Kidney epithelial cell (primary cell): ENCODE measurements at regions not wholly inside any gene's neighbourhood (a gene's known extent, or its start where the extent isn't known, plus 50 kb on each side); places are given as distances from the start of the nearest gene placed in this dataset.

ENCODE experiments used
- DNase-seq: peaks from one replicate; pipeline ENCODE4 v3.0.0-alpha.2; 2010; ENCODE audit warnings: low read depth
- H3K27me3 ChIP-seq: 2 replicates; pipeline ENCODE4 v1.6.0; 2011; ENCODE audit warnings: low read length; ENCODE audit not compliant: control insufficient read depth, insufficient read depth
- H3K36me3 ChIP-seq: 2 replicates; pipeline ENCODE4 v1.5.1; 2011; ENCODE audit warnings: low read length; ENCODE audit not compliant: control insufficient read depth, insufficient read depth
- H3K4me3 ChIP-seq: 2 replicates; pipeline ENCODE4 v1.5.1; 2011; ENCODE audit warnings: low read depth, mild to moderate bottlenecking, control low read depth, low read length
- TF ChIP-seq, protein P1 (sequence below): IDR thresholded peaks from 2 replicates; pipeline ENCODE4 v1.5.1; 2011; ENCODE audit warnings: mild to moderate bottlenecking, moderate library complexity, low read length, control low read depth, inconsistent platforms; ENCODE audit not compliant: insufficient read depth, poor library complexity, severe bottlenecking

- no peak for DNase-seq
- H3K36me3 ChIP-seq: no peaks in the 10 kb centered on the region
- TF ChIP-seq, protein P1, sequence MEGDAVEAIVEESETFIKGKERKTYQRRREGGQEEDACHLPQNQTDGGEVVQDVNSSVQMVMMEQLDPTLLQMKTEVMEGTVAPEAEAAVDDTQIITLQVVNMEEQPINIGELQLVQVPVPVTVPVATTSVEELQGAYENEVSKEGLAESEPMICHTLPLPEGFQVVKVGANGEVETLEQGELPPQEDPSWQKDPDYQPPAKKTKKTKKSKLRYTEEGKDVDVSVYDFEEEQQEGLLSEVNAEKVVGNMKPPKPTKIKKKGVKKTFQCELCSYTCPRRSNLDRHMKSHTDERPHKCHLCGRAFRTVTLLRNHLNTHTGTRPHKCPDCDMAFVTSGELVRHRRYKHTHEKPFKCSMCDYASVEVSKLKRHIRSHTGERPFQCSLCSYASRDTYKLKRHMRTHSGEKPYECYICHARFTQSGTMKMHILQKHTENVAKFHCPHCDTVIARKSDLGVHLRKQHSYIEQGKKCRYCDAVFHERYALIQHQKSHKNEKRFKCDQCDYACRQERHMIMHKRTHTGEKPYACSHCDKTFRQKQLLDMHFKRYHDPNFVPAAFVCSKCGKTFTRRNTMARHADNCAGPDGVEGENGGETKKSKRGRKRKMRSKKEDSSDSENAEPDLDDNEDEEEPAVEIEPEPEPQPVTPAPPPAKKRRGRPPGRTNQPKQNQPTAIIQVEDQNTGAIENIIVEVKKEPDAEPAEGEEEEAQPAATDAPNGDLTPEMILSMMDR: no peak
- H3K4me3 ChIP-seq: no peak overlapping the region
- H3K27me3 ChIP-seq: no peaks in the 10 kb centered on the region
Measured at GRCh38 chr17:33593991-33594390, 300.9 kb upstream of the ASIC2 start.

GRCh38 chr17:33595828-33596227 is 302.7 kb upstream of the ASIC2 start:
- TF ChIP-seq, protein P1: no peak
- H3K27me3 ChIP-seq: no peaks in the 10 kb centered on the region
- no peak overlapping the region for H3K4me3 ChIP-seq
- no peak for DNase-seq
- H3K36me3 ChIP-seq: no peaks in the 10 kb centered on the region

GRCh38 chr17:33596899-33597298 is 303.8 kb upstream of the ASIC2 start:
- Histone ChIP-seq H3K27me3 (no peaks in the 10 kb centered on the region), H3K4me3 (no peak overlapping the region), H3K36me3 (no peaks in the 10 kb centered on the region)
- no peak for DNase-seq
- TF ChIP-seq, protein P1: no peak

DNA sequence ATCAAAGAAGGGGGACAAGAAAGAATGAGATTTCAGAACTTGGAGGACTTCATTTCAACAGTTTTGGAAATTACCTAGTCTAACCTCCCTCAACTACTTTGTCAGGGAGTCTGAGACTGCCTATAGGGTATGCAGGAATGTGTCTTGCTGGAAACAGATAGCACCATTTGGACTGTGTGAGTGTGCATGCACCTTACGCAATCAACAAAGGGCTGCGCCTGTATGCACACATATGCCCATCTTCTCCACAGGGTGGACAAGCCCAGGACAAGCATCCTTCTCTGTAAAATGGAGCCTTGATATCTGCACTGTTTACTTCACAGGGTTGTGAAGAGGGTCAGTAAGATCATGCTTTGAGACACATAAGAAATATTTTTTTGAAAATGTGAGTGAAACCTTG is 305.7 kb upstream of the ASIC2 start:
- H3K27me3 ChIP-seq: no peaks in the 10 kb centered on the region
- H3K4me3 ChIP-seq: no peak overlapping the region
- DNase-seq: no peak
- no peaks in the 10 kb centered on the region for H3K36me3 ChIP-seq
- TF ChIP-seq, protein P1: no peak

DNA sequence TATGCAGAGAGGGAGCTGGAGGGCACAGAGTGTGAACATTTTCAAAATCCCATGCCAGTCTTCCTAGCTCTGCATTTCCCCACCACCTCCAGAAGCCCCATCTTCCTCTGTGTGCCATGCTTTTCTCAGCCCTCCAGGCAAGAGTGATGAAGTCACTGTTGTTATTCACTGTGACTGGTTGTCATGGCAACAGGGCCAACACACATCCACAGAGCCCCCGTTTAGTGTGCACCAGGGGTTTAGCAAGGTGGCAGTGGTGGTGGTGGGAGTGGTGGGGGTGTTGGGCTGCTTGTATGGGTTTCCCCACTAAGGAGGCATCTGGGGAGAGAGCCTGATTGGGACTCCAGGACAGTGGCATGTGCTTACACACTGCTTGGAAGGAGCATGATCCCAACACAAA is 309.9 kb upstream of the ASIC2 start:
- no peaks in the 10 kb centered on the region for H3K27me3 ChIP-seq
- TF ChIP-seq, protein P1: no peak
- no peaks in the 10 kb centered on the region for H3K36me3 ChIP-seq
- no peak for DNase-seq
- no peak overlapping the region for H3K4me3 ChIP-seq

GRCh38 chr17:33603789-33604188 is 310.7 kb upstream of the ASIC2 start:
- TF ChIP-seq, protein P1: no peak

More at GRCh38 chr17:33603789-33604188, 310.7 kb upstream of the ASIC2 start:
- no peak for DNase-seq
- Histone ChIP-seq H3K36me3 (no peaks in the 10 kb centered on the region), H3K27me3 (no peaks in the 10 kb centered on the region), H3K4me3 (no peak overlapping the region)
